PC-3 (cell line): ENCODE measurements at regions not wholly inside any gene's neighbourhood (a gene's known extent, or its start where the extent isn't known, plus 50 kb on each side); places are given as distances from the start of the nearest gene placed in this dataset.
A peak's percentile ranks its signal among the peaks of the same experiment; 100 is the strongest.

Experiments used
- ATAC-seq: fragments of 200-7000 bp; cut with Tn5 transposase; 2 replicates; pipeline ENCODE4 v1.9.1; 2020; ENCODE audit warnings: mild to moderate bottlenecking, moderate library complexity
- BruUV-seq: library from RNA; stranded (reverse); fragments of 400-500 nt; replicated peaks from 2 replicates; lab custom pipeline; 2021; lab: Mats Ljungman, UMichigan
- CTCF ChIA-PET: fragments of 300-600 bp; sonication (Branson Sonifier 250); formaldehyde crosslinking; loops from one replicate; lab custom pipeline; 2022; ENCODE audit warnings: antibody characterized with exemption; lab: Charles Lee
- POLR2A ChIA-PET: fragments of 300-600 bp; sonication (Branson Sonifier 250); formaldehyde crosslinking; loops from one replicate; lab custom pipeline; 2022; ENCODE audit warnings: antibody characterized with exemption; ENCODE audit not compliant: unreplicated experiment; lab: Charles Lee
- DNase-seq: peaks from one replicate; pipeline ENCODE4 v3.0.0-alpha.2; 2015
- H2AFZ ChIP-seq: fragments of 300-600 bp; sonication (generic); 2 replicates; pipeline ENCODE4 v1.6.0; 2016; ENCODE audit warnings: antibody characterized with exemption, low read length
- H3F3A ChIP-seq: fragments of 300-600 bp; sonication (generic); one replicate; pipeline ENCODE4 v1.6.0; 2017; ENCODE audit warnings: antibody characterized with exemption, low read length, control low read depth, mild to moderate bottlenecking; ENCODE audit not compliant: unreplicated experiment
- H3K27ac ChIP-seq: fragments of 300-600 bp; sonication (generic); 2 replicates; pipeline ENCODE4 v1.5.1; 2016; ENCODE audit warnings: mild to moderate bottlenecking, low read length
- H3K27me3 ChIP-seq: fragments of 300-600 bp; sonication (generic); 2 replicates; pipeline ENCODE4 v1.6.1; 2016; ENCODE audit warnings: low read length, mixed read lengths
- H3K36me3 ChIP-seq: fragments of 300-600 bp; sonication (generic); 2 replicates; pipeline ENCODE4 v1.6.1; 2016; ENCODE audit warnings: low read depth, mixed run types, low read length, mixed read lengths
- H3K4me1 ChIP-seq: fragments of 300-600 bp; sonication (generic); 2 replicates; pipeline ENCODE4 v1.5.1; 2016; ENCODE audit warnings: low read length; ENCODE audit not compliant: insufficient read depth
- H3K4me2 ChIP-seq: fragments of 300-600 bp; sonication (generic); 2 replicates; pipeline ENCODE4 v1.6.0; 2016; ENCODE audit warnings: low read length
- H3K4me3 ChIP-seq: fragments of 300-600 bp; sonication (generic); 2 replicates; pipeline ENCODE4 v1.5.1; 2016; ENCODE audit warnings: mild to moderate bottlenecking, low read length, mixed read lengths
- H3K79me2 ChIP-seq: fragments of 300-600 bp; sonication (generic); 2 replicates; pipeline ENCODE4 v1.6.1; 2017; ENCODE audit warnings: low read length, mixed read lengths
- H3K9ac ChIP-seq: fragments of 300-600 bp; sonication (generic); 2 replicates; pipeline ENCODE4 v1.6.0; 2016; ENCODE audit warnings: mild to moderate bottlenecking, low read length
- H3K9me2 ChIP-seq: fragments of 300-600 bp; sonication (generic); replicated peaks from 2 replicates; pipeline ENCODE4 v1.6.1; 2016; ENCODE audit warnings: mixed run types, low read length, mixed read lengths
- H3K9me3 ChIP-seq: fragments of 300-600 bp; sonication (generic); 2 replicates; pipeline ENCODE4 v1.6.1; 2016; ENCODE audit warnings: low read length, mixed read lengths
- H4K20me1 ChIP-seq: fragments of 300-600 bp; sonication (generic); 2 replicates; pipeline ENCODE4 v1.6.1; 2016; ENCODE audit warnings: low read length, mixed read lengths
- CTCF ChIP-seq: fragments of 300-600 bp; sonication (generic); conservative IDR thresholded peaks from 2 replicates; pipeline ENCODE4 v1.5.1; 2017; ENCODE audit warnings: antibody characterized with exemption, low read depth, mild to moderate bottlenecking, low read length
- EZH2 ChIP-seq: fragments of 300-600 bp; sonication (generic); IDR thresholded peaks from one replicate; pipeline ENCODE4 v1.6.1; 2017; ENCODE audit warnings: antibody characterized with exemption, mild to moderate bottlenecking, low read length; ENCODE audit not compliant: unreplicated experiment
- EZH2phosphoT487 ChIP-seq: fragments of 300-600 bp; sonication (generic); IDR thresholded peaks from 2 replicates; pipeline ENCODE4 v1.6.1; 2018; ENCODE audit warnings: mild to moderate bottlenecking, antibody characterized with exemption, low read length, borderline replicate concordance
- intact Hi-C: fragments of 100-400 bp; cut with micrococcal nuclease; formaldehyde crosslinking; loops from 2 replicates; pipeline ENCODE4 v1.9.0; 2023

- CTCF ChIA-PET = interaction anchor here (0.5 kb wide), 1 partner anchor 54 kb away, joined by 3 read pairs; no protein-coding TSS in a partner anchor
- DNase-seq (no peak), ATAC-seq (no peak)
- Histone ChIP-seq H3K4me3 (no peak overlapping the region), H3K9me3 (no peaks in the 10 kb centered on the region), H3K4me1 (peaks cover 22% of the 10 kb centered on the region), H3K27ac (no peak overlapping the region), H4K20me1 (no peaks in the 10 kb centered on the region), H3K9ac (no peak overlapping the region), H3K9me2 (no peaks in the 10 kb centered on the region), H3K27me3 (no peaks in the 10 kb centered on the region), H3K36me3 (no peaks in the 10 kb centered on the region), H3K4me2 (no peak overlapping the region), H2AFZ (no peak overlapping the region), H3K79me2 (no peaks in the 10 kb centered on the region), H3F3A (no peaks in the 10 kb centered on the region)
- intact Hi-C loops = no loop called here
- POLR2A ChIA-PET = no interaction called here
- BruUV-seq = no TSS peak
- TF ChIP-seq CTCF (no peak), EZH2phosphoT487 (no peak), EZH2 (no peak)
These were observed 195.8 kb upstream of the CAND1 start for GRCh38 chr12:67073336-67073735.

GRCh38 chr12:67074072-67074471 is 195.1 kb upstream of the CAND1 start:
- CTCF ChIA-PET = no interaction called here
- Histone ChIP-seq H3K4me1 (peaks cover 24% of the 10 kb centered on the region), H3K9me3 (no peaks in the 10 kb centered on the region), H3K27ac (no peak overlapping the region), H2AFZ (no peak overlapping the region), H3K9me2 (no peaks in the 10 kb centered on the region), H3F3A (no peaks in the 10 kb centered on the region), H3K4me2 (no peak overlapping the region), H4K20me1 (no peaks in the 10 kb centered on the region), H3K4me3 (no peak overlapping the region), H3K36me3 (no peaks in the 10 kb centered on the region), H3K9ac (no peak overlapping the region), H3K79me2 (no peaks in the 10 kb centered on the region), H3K27me3 (no peaks in the 10 kb centered on the region)
- TF ChIP-seq EZH2phosphoT487 = no peak
- TF ChIP-seq EZH2 = no peak
- TF ChIP-seq CTCF = no peak
- BruUV-seq = no TSS peak
- ATAC-seq (no peak), DNase-seq (no peak)
- intact Hi-C loops = no loop called here
- POLR2A ChIA-PET = no interaction called here

- H3K79me2 ChIP-seq = no peaks in the 10 kb centered on the region
- intact Hi-C loops = no loop called here
- DNase-seq (peak; percentile 88), ATAC-seq (peak; percentile 81)
- TF ChIP-seq EZH2 = no peak
- H2AFZ ChIP-seq = no peak overlapping the region
- H3K9ac ChIP-seq = no peak overlapping the region
- peak overlapping the region; percentile 10; the same call in 1 of the 2 replicates for H3K27ac ChIP-seq
- POLR2A ChIA-PET = no interaction called here
- H3F3A ChIP-seq = no peaks in the 10 kb centered on the region
- H3K4me1 ChIP-seq = peaks cover 16% of the 10 kb centered on the region
- no peaks in the 10 kb centered on the region for H3K36me3 ChIP-seq
- CTCF ChIA-PET = no interaction called here
- peak overlapping the region; percentile 48; the same call in 1 of the 2 replicates for H3K4me2 ChIP-seq
- no peak overlapping the region for H3K4me3 ChIP-seq
- H4K20me1 ChIP-seq = no peaks in the 10 kb centered on the region
- no TSS peak for BruUV-seq
- H3K9me3 ChIP-seq = no peaks in the 10 kb centered on the region
- H3K27me3 ChIP-seq = peaks cover 12% of the 10 kb centered on the region; the same call in 1 of the 2 replicates
- no peaks in the 10 kb centered on the region for H3K9me2 ChIP-seq
These were observed 191.5 kb upstream of the CAND1 start for GRCh38 chr12:67077617-67078016.
